ENCODE measurements at regions not wholly inside any gene's neighbourhood (a gene's known extent, or its start where the extent isn't known, plus 50 kb on each side); places are given as distances from the start of the nearest gene placed in this dataset.
"Not testable (repeated sequence)": the region's sequence is repeated elsewhere in the genome, so short reads cannot be mapped to it uniquely, and the experiment has no call there.

GRCh38 chr13:54913668-54914067 lies 1885.1 kb downstream of the OLFM4 start:
- DNase-seq, result no peak

- DNase-seq, result no peak
Measured at GRCh38 chr13:54927538-54927937, 1898.9 kb downstream of the OLFM4 start.

DNA sequence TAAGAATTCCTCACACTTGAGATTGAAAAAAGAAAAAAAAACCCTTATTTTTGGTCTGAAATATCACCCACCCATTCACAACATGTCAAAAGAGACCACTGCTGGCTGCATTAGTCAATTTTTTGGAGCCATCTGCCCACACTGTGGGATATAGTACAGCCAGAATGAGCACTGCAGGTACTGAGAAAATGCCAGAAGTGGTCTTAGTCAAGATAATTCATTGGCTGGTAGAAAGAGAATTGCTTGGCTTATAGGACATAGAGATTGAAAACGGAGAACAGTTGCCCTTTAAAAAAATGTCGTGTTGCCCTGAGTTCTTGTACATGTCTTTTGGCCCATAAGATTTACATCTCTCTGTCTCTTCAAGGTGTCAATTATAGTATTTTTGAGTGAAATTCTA lies 1899.5 kb downstream of the OLFM4 start:
- DNase-seq, result no peak

DNA sequence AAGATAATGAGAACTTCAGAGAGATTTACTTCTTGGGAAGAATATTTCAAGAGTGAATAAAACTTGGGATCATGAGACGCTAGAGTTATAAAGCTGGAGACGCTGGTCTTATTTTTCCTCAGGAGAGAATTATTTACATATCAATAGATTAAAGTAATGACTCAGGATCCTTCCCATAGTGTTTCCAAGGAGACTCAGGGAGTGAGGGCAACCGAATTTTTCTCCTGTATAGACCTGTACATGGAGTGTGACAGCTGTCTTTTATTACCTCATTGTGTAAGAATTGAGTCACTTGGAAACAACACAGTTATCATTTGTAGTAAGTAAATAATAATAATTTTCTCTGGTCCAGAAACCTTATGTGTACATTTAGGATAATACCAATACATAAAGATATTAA lies 1905.5 kb downstream of the OLFM4 start:
- DNase-seq, result no peak

- DNase-seq, result no peak
Measured at GRCh38 chr13:54945973-54946372, 1917.4 kb downstream of the OLFM4 start.

GRCh38 chr13:54949735-54950134 lies 1921.1 kb downstream of the OLFM4 start:
- DNase-seq, result no peak

GRCh38 chr13:54950546-54950945 lies 1921.9 kb downstream of the OLFM4 start:
- no peak for DNase-seq

DNA sequence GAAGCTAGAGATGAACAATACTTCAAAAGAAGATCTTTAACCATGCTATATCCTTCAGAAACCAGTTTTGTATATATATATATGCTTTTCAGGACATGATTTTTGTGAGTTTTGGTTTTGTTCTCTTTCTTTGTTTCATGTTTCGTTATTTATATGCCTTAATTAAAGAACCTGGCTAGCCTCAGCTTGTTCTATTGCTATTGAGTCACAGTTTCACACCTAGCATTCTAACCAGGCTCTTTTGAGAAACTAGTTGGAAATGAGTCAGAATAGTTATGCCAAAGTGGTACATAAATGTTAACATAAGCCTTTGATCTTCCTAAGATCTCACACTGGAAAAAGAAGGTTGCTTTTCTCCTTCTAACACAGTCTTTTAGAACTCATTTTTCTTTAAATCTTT lies 1925.2 kb downstream of the OLFM4 start:
- no peak for DNase-seq

- DNase-seq, result no peak
Measured at GRCh38 chr13:54958781-54959180, 1930.2 kb downstream of the OLFM4 start.

DNA sequence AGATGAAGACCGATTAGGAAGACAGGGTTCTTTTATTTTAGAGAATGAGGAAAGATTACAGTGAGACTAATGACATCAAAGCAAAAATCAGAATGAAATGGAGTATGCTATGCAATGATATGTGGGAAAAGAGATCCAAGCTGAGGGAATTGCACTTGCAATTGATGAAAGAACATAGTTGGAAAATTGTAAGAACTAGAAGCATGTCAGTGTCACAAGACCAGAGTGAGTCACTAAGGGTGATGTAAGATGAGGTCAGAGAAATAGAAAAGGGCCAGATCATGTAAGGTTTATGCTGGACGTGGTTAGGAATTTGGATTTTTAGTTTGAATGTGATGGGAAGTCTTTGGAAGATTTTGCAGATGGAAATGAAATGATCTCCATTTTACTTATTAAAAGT lies 1937.3 kb downstream of the OLFM4 start:
- DNase-seq, result no peak

GRCh38 chr13:54972838-54973237 lies 1944.2 kb downstream of the OLFM4 start:
- no peak for DNase-seq

GRCh38 chr13:54975676-54976075 lies 1947.1 kb downstream of the OLFM4 start:
- no peak for DNase-seq

DNA sequence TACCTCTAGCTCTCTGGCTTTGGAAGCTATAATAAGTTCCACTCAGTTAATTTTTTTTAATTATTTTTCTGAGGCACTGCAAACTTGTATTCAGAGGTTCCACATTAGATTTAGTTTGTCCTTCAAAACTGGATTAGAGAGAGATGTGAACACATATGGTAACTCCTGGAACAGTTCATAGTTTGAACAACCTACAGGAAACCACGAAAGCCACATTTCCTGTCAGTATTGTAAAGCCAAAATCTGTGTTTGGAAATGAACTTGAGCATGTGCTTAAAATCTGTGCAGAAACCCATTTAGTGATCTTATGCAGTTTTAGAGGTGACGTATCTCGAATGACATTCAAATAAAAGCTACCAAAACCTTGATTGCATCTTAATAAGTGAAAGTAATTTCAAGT lies 1952.0 kb downstream of the OLFM4 start:
- no peak for DNase-seq

GRCh38 chr13:54989418-54989817 lies 1960.8 kb downstream of the OLFM4 start:
- no peak for DNase-seq

DNA sequence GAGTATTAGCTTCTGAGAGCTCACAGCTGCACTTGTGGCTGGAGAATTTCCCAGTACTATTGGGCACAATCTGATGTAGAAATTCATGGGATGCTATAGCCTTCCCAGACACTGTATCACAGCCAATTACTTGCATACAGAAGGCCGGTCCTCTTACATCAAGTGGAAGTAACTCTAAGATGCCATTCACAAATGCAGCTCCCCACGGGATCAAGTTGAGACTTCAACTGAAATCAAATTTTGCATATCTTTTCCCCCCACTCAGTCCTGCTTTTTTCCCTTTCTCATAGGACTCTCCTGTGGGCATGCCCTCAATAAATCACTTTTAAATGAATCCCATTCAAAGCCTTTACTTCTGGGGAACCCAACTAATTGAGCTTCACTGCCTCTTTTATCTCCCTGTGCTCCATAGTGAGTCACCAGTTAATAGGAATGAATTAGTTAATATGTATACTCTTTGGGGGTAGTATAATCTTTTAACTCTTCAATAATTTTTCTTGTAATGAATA lies 1970.8 kb downstream of the OLFM4 start:
- no peak for DNase-seq

DNA sequence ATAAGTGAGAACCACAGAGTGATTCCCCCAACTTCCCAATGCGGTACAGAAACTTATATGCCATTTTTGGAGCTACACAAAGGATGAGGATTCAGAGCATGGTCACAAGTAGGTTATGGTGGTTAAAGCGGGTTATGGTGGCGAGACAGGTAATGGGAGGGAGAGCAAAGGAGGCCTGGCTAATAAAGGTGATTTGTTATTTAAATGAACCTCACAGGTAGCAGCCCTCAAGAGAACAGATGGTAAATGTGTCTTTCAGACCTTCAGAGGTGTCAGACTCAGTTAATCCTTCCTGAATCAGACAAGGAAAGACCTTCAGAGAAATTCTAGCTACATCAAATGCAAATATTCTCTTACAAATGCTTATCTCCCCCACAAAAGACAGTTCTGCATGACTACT lies 1971.4 kb downstream of the OLFM4 start:
- peak; percentile 96 for DNase-seq

- DNase-seq, result no peak
Measured at GRCh38 chr13:55000844-55001243, 1972.2 kb downstream of the OLFM4 start.

GRCh38 chr13:55001881-55002280 lies 1973.3 kb downstream of the OLFM4 start:
- DNase-seq, result no peak

GRCh38 chr13:55007681-55008080 lies 1979.1 kb downstream of the OLFM4 start:
- no peak for DNase-seq

- DNase-seq, result no peak
Measured at GRCh38 chr13:55013051-55013450, 1984.4 kb downstream of the OLFM4 start.

DNA sequence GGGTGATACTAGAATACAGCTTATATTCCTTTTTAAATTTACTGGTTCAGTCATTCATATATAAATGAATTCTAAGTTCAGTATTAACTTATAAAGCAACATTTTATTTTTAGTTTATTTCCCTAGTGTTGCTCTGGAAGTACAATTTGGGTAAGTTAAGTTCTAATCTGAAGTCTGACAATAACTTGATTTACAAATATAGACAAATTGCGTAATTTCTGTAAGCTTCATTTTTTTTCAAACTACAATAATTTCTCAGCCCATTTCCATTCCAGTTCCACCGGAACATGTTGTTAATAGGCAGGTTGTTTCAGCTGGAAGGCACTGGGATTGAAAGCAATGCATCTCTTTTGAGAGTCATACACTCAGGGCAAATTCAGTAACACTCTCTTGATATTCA lies 2000.7 kb downstream of the OLFM4 start:
- no peak for DNase-seq

- DNase-seq, result no peak
Measured at GRCh38 chr13:55038230-55038629, 2009.6 kb downstream of the OLFM4 start.

DNA sequence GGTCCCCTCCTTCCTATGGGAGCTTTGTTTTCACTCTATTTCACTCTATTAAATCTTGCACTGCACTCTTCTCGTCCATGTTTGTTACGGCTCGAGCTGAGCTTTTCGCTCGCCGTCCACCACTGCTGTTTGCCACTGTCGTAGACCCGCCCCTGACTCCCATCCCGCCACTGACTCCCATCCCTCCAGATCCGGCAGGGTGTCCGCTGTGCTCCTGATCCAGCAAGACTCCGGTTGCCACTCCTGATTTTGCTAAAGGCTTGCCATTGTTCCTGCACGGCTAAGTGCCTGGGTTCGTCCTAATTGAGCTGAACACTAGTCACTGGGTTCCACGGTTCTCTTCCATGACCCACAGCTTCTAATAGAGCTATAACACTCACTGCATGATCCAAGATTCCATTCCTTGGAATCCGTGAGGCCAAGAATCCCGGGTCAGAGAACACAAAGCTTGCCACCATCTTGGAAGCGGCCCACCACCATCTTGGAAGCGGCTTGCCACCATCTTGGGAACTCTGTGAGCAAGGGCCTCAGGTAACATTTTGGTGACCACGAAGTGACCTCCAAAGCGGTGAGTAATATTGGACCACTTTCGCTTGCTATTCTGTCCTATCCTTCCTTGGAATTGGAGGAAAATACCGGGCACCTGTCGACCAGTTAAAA lies 2025.4 kb downstream of the OLFM4 start:
- not testable (repeated sequence) for DNase-seq

DNA sequence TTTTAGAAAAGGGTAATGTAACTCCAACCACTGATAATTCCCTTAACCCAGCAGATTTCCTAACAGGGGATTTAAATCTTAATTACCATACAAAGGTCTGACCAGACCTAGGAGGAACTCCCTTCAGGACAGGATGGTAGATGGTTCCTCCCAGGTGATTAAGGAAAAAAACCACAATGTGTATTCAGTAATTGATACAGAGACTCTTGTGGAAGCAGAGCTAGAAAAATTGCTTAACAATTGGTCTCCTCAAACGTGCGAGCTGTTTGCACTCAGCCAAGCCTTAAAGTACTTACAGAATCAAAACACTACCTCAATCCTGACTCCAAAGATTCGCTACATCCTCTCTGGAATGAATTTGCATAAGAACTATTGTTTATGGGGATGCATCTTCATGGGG lies 2027.1 kb downstream of the OLFM4 start:
- peak; percentile 60 for DNase-seq

GRCh38 chr13:55062662-55063061 lies 2034.0 kb downstream of the OLFM4 start:
- DNase-seq, result no peak
